Keratinocyte (primary cell): ENCODE measurements at regions not wholly inside any gene's neighbourhood (a gene's known extent, or its start where the extent isn't known, plus 50 kb on each side); places are given as distances from the start of the nearest gene placed in this dataset.

Source experiments
- DNase-seq: peaks from one replicate; pipeline ENCODE4 v3.0.0-alpha.2; 2011; ENCODE audit warnings: low read depth, missing footprints, low spot score
- FAIRE-seq: peaks from 2 replicates; lab custom pipeline; 2011; peaks lifted over from hg19 to GRCh38; lab: Jason Lieb, UNC
- H2AFZ ChIP-seq: 2 replicates; pipeline ENCODE4 v1.6.0; 2012; ENCODE audit warnings: low read length, control low read depth, inconsistent platforms; ENCODE audit not compliant: control insufficient read depth
- H3K27ac ChIP-seq: 2 replicates; pipeline ENCODE4 v1.5.1; 2011; ENCODE audit warnings: low read length; ENCODE audit not compliant: control insufficient read depth, insufficient read depth
- H3K27me3 ChIP-seq: 3 replicates; pipeline ENCODE4 v1.6.0; 2011; ENCODE audit warnings: low read length; ENCODE audit not compliant: control insufficient read depth, insufficient read depth; ENCODE audit errors: extremely low read depth
- H3K36me3 ChIP-seq, 2 experiments: 2 replicates in 1 of 2; 3 replicates in 1 of 2; pipeline ENCODE4 v1.5.1; 2011; ENCODE audit warnings: low read length in 2 of 2, mild to moderate bottlenecking in 1 of 2; ENCODE audit not compliant: control insufficient read depth in 2 of 2, insufficient read depth in 2 of 2; ENCODE audit errors: extremely low read depth in 1 of 2
- H3K4me1 ChIP-seq: 3 replicates; pipeline ENCODE4 v1.5.1; 2011; ENCODE audit warnings: low read length; ENCODE audit not compliant: control insufficient read depth, insufficient read depth; ENCODE audit errors: extremely low read depth
- H3K4me2 ChIP-seq: 3 replicates; pipeline ENCODE4 v1.6.0; 2011; ENCODE audit warnings: low read depth, low read length; ENCODE audit not compliant: control insufficient read depth, insufficient read depth; ENCODE audit errors: extremely low read depth
- H3K4me3 ChIP-seq, 3 experiments: fragments of 200-600 bp in 1 of 3; sonication (generic) in 1 of 3; 2 replicates in 2 of 3; 3 replicates in 1 of 3; pipeline ENCODE4 v1.5.1; 2011 to 2016; ENCODE audit warnings: low read length in 3 of 3, mild to moderate bottlenecking in 3 of 3, control low read depth in 2 of 3, inconsistent platforms in 1 of 3, low read depth in 1 of 3, mixed read lengths in 1 of 3, mixed run types in 1 of 3, moderate library complexity in 1 of 3; ENCODE audit not compliant: control insufficient read depth in 2 of 3, insufficient read depth in 2 of 3; ENCODE audit errors: extremely low read depth in 1 of 3
- H3K79me2 ChIP-seq: 2 replicates; pipeline ENCODE4 v1.6.0; 2012; ENCODE audit warnings: low read length; ENCODE audit not compliant: control insufficient read depth, insufficient read depth
- H3K9ac ChIP-seq: 3 replicates; pipeline ENCODE4 v1.6.0; 2011; ENCODE audit warnings: low read length; ENCODE audit not compliant: control insufficient read depth, insufficient read depth; ENCODE audit errors: extremely low read depth
- H3K9me1 ChIP-seq: 3 replicates; pipeline ENCODE4 v1.6.0; 2011; ENCODE audit warnings: low read length; ENCODE audit not compliant: control insufficient read depth, insufficient read depth; ENCODE audit errors: extremely low read depth
- H3K9me3 ChIP-seq: 2 replicates; pipeline ENCODE4 v1.5.1; 2012; ENCODE audit warnings: low read depth, low read length; ENCODE audit not compliant: control insufficient read depth
- H4K20me1 ChIP-seq: 3 replicates; pipeline ENCODE4 v1.6.0; 2011; ENCODE audit warnings: low read length; ENCODE audit not compliant: control insufficient read depth, insufficient read depth; ENCODE audit errors: extremely low read depth
- CTCF ChIP-seq, 3 experiments: IDR thresholded peaks in 1 of 3; conservative IDR thresholded peaks in 1 of 3; optimal IDR thresholded peaks in 1 of 3; 2 replicates in 2 of 3; 3 replicates in 1 of 3; pipeline versions ENCODE3 to v1.5.1; 2011; ENCODE audit warnings: low read length in 3 of 3, mild to moderate bottlenecking in 3 of 3, moderate library complexity in 2 of 3, control low read depth in 1 of 3, inconsistent platforms in 1 of 3; ENCODE audit not compliant: insufficient read depth in 2 of 3; ENCODE audit errors: extremely low read depth in 1 of 3
- EZH2 ChIP-seq: IDR thresholded peaks from one replicate; pipeline ENCODE4 v1.6.1; 2012; ENCODE audit warnings: inconsistent platforms, mild to moderate bottlenecking, low read length, moderate library complexity
- dilution Hi-C: fragments of 300-500 bp; cut with MboI; formaldehyde crosslinking; loops from one replicate; pipeline ENCODE4 v1.7.0; 2020; ENCODE audit warnings: low sequenced_read_pairs; ENCODE audit not compliant: extremely low pct_ligation_motif_present

- Histone ChIP-seq H3K4me3 (no peak overlapping the region), H4K20me1 (no peaks in the 10 kb centered on the region), H3K27ac (no peak overlapping the region), H3K4me1 (no peaks in the 10 kb centered on the region), H3K9me1 (no peaks in the 10 kb centered on the region), H3K36me3 (no peaks in the 10 kb centered on the region), H3K27me3 (no peaks in the 10 kb centered on the region), H3K9me3 (no peaks in the 10 kb centered on the region), H3K9ac (no peak overlapping the region), H3K79me2 (no peaks in the 10 kb centered on the region), H3K4me2 (no peak overlapping the region), H2AFZ (no peak overlapping the region)
- FAIRE-seq (no peak), DNase-seq (no peak)
- no peak for TF ChIP-seq CTCF (optimal IDR thresholded peaks at IDR 0.05 in 1 of 3, IDR thresholded peaks at IDR 0.05 in 1 of 3, conservative IDR thresholded peaks at IDR 0.05 in 1 of 3; ENCODE audit: extremely low read depth in 1 of 3, insufficient read depth in 2 of 3, low read length in 3 of 3)
- TF ChIP-seq EZH2, result no peak
- dilution Hi-C loops, result no loop called here
Measured at GRCh38 chr4:18803781-18804180, 782.2 kb upstream of the LCORL start.

DNA sequence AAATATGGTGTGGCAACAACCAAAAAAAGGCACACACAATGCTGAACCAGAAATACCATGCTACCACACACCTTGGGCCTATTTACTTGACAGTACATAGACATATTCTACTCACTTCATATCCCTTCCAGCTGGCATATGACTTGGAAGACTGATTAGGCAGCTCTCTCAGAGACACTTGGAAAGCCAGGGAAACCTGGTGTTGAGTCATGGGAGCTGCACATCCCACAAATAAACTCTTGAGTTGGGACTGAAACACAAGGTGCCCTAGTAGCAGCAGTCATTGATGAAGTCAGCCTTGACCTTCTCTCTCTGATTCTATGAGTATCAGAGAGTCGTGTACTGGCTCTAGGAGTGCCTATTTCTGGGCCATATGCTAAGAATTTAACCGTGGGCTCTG is 776.6 kb upstream of the LCORL start:
- H3K27ac ChIP-seq, result no peak overlapping the region
- no peaks in the 10 kb centered on the region for H3K27me3 ChIP-seq
- dilution Hi-C loops, result no loop called here
- H4K20me1 ChIP-seq, result no peaks in the 10 kb centered on the region
- no peaks in the 10 kb centered on the region for H3K36me3 ChIP-seq
- no peak overlapping the region for H3K4me2 ChIP-seq
- DNase-seq (no peak), FAIRE-seq (no peak)
- no peaks in the 10 kb centered on the region for H3K79me2 ChIP-seq
- H3K4me3 ChIP-seq, result no peak overlapping the region
- H3K4me1 ChIP-seq, result no peaks in the 10 kb centered on the region
- H3K9ac ChIP-seq, result no peak overlapping the region
- H3K9me3 ChIP-seq, result no peaks in the 10 kb centered on the region
- no peak for TF ChIP-seq EZH2
- no peak for TF ChIP-seq CTCF (optimal IDR thresholded peaks at IDR 0.05 in 1 of 3, IDR thresholded peaks at IDR 0.05 in 1 of 3, conservative IDR thresholded peaks at IDR 0.05 in 1 of 3; ENCODE audit: extremely low read depth in 1 of 3, insufficient read depth in 2 of 3, low read length in 3 of 3)
- H3K9me1 ChIP-seq, result no peaks in the 10 kb centered on the region
- H2AFZ ChIP-seq, result no peak overlapping the region
